H1 (cell line): ENCODE measurements at regions not wholly inside any gene's neighbourhood (a gene's known extent, or its start where the extent isn't known, plus 50 kb on each side); places are given as distances from the start of the nearest gene placed in this dataset.

ENCODE experiments used
- ATF2 ChIP-seq: IDR thresholded peaks from 2 replicates; pipeline ENCODE4 v1.6.1; 2012; ENCODE audit warnings: low read length, inconsistent platforms
- BRCA1 ChIP-seq: IDR thresholded peaks from 2 replicates; pipeline ENCODE4 v1.6.1; 2012; ENCODE audit warnings: low read depth, low read length, improper control_type of control experiment
- NRF1 ChIP-seq: IDR thresholded peaks from 2 replicates; pipeline ENCODE4 v1.6.1; 2011; ENCODE audit warnings: mild to moderate bottlenecking, low read depth, low read length, improper control_type of control experiment
- SP4 ChIP-seq: IDR thresholded peaks from 2 replicates; pipeline ENCODE4 v1.6.1; 2012; ENCODE audit warnings: low read length, inconsistent platforms
- TF ChIP-seq, protein P1 (sequence below): fragments of 300-600 bp; sonication (generic); IDR thresholded peaks from 2 replicates; pipeline ENCODE4 v1.7.1; 2012; ENCODE audit warnings: low read length, moderate library complexity, mild to moderate bottlenecking, inconsistent platforms; ENCODE audit not compliant: insufficient replicate concordance

GRCh38 chr7:81870608-81871007, 100.8 kb upstream of the HGF start (continued):
- TF ChIP-seq ATF2 (no peak), BRCA1 (no peak), NRF1 (no peak), SP4 (no peak)
- TF ChIP-seq, protein P1, sequence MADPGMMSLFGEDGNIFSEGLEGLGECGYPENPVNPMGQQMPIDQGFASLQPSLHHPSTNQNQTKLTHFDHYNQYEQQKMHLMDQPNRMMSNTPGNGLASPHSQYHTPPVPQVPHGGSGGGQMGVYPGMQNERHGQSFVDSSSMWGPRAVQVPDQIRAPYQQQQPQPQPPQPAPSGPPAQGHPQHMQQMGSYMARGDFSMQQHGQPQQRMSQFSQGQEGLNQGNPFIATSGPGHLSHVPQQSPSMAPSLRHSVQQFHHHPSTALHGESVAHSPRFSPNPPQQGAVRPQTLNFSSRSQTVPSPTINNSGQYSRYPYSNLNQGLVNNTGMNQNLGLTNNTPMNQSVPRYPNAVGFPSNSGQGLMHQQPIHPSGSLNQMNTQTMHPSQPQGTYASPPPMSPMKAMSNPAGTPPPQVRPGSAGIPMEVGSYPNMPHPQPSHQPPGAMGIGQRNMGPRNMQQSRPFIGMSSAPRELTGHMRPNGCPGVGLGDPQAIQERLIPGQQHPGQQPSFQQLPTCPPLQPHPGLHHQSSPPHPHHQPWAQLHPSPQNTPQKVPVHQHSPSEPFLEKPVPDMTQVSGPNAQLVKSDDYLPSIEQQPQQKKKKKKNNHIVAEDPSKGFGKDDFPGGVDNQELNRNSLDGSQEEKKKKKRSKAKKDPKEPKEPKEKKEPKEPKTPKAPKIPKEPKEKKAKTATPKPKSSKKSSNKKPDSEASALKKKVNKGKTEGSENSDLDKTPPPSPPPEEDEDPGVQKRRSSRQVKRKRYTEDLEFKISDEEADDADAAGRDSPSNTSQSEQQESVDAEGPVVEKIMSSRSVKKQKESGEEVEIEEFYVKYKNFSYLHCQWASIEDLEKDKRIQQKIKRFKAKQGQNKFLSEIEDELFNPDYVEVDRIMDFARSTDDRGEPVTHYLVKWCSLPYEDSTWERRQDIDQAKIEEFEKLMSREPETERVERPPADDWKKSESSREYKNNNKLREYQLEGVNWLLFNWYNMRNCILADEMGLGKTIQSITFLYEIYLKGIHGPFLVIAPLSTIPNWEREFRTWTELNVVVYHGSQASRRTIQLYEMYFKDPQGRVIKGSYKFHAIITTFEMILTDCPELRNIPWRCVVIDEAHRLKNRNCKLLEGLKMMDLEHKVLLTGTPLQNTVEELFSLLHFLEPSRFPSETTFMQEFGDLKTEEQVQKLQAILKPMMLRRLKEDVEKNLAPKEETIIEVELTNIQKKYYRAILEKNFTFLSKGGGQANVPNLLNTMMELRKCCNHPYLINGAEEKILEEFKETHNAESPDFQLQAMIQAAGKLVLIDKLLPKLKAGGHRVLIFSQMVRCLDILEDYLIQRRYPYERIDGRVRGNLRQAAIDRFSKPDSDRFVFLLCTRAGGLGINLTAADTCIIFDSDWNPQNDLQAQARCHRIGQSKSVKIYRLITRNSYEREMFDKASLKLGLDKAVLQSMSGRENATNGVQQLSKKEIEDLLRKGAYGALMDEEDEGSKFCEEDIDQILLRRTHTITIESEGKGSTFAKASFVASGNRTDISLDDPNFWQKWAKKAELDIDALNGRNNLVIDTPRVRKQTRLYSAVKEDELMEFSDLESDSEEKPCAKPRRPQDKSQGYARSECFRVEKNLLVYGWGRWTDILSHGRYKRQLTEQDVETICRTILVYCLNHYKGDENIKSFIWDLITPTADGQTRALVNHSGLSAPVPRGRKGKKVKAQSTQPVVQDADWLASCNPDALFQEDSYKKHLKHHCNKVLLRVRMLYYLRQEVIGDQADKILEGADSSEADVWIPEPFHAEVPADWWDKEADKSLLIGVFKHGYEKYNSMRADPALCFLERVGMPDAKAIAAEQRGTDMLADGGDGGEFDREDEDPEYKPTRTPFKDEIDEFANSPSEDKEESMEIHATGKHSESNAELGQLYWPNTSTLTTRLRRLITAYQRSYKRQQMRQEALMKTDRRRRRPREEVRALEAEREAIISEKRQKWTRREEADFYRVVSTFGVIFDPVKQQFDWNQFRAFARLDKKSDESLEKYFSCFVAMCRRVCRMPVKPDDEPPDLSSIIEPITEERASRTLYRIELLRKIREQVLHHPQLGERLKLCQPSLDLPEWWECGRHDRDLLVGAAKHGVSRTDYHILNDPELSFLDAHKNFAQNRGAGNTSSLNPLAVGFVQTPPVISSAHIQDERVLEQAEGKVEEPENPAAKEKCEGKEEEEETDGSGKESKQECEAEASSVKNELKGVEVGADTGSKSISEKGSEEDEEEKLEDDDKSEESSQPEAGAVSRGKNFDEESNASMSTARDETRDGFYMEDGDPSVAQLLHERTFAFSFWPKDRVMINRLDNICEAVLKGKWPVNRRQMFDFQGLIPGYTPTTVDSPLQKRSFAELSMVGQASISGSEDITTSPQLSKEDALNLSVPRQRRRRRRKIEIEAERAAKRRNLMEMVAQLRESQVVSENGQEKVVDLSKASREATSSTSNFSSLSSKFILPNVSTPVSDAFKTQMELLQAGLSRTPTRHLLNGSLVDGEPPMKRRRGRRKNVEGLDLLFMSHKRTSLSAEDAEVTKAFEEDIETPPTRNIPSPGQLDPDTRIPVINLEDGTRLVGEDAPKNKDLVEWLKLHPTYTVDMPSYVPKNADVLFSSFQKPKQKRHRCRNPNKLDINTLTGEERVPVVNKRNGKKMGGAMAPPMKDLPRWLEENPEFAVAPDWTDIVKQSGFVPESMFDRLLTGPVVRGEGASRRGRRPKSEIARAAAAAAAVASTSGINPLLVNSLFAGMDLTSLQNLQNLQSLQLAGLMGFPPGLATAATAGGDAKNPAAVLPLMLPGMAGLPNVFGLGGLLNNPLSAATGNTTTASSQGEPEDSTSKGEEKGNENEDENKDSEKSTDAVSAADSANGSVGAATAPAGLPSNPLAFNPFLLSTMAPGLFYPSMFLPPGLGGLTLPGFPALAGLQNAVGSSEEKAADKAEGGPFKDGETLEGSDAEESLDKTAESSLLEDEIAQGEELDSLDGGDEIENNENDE, result no peak
- TF ChIP-seq, all 59 proteins: peak for 0
